Nephron progenitor cell (in vitro differentiated cells): ENCODE measurements at regions not wholly inside any gene's neighbourhood (a gene's known extent, or its start where the extent isn't known, plus 50 kb on each side); places are given as distances from the start of the nearest gene placed in this dataset.

Source experiments
- DNase-seq: peaks from one replicate; pipeline ENCODE4 v3.0.0; 2021
- H3K27ac Mint-ChIP-seq: 2 replicates; pipeline ENCODE4 v1.8.0; 2021; ENCODE audit warnings: mild to moderate bottlenecking, moderate library complexity, mixed read lengths
- H3K27me3 Mint-ChIP-seq: 2 replicates; pipeline ENCODE4 v1.8.0; 2021; ENCODE audit warnings: mild to moderate bottlenecking, low read depth, mixed read lengths; ENCODE audit not compliant: poor library complexity
- H3K36me3 Mint-ChIP-seq: 2 replicates; pipeline ENCODE4 v1.8.0; 2021; ENCODE audit warnings: low read depth, mixed read lengths
- H3K4me1 Mint-ChIP-seq: 2 replicates; pipeline ENCODE4 v1.8.0; 2021; ENCODE audit warnings: mixed read lengths
- H3K4me3 Mint-ChIP-seq: 2 replicates; pipeline ENCODE4 v1.8.0; 2021; ENCODE audit warnings: mild to moderate bottlenecking, moderate library complexity, mixed read lengths
- H3K9me3 Mint-ChIP-seq: 2 replicates; pipeline ENCODE4 v1.8.0; 2021; ENCODE audit warnings: mild to moderate bottlenecking, moderate library complexity, mixed read lengths
- CTCF ChIP-seq: fragments of 200-600 bp; sonication (generic); IDR thresholded peaks from 2 replicates; pipeline ENCODE4 v1.5.0; 2021; ENCODE audit warnings: antibody characterized with exemption

- Mint-ChIP-seq H3K36me3 (no peaks in the 10 kb centered on the region), H3K4me3 (no peak overlapping the region), H3K27ac (no peak overlapping the region), H3K27me3 (no peaks in the 10 kb centered on the region), H3K9me3 (peaks cover 30% of the 10 kb centered on the region), H3K4me1 (no peaks in the 10 kb centered on the region)
- DNase-seq: no peak
- no peak for TF ChIP-seq CTCF
Observed at GRCh38 chr6:126546541-126547120, 206.7 kb downstream of the CENPW start.

GRCh38 chr6:126548300-126548699 lies 208.4 kb downstream of the CENPW start:
- peaks cover 30% of the 10 kb centered on the region for H3K9me3 Mint-ChIP-seq
- no peak for TF ChIP-seq CTCF
- H3K4me3 Mint-ChIP-seq: no peak overlapping the region
- DNase-seq: no peak
- no peaks in the 10 kb centered on the region for H3K27me3 Mint-ChIP-seq
- H3K27ac Mint-ChIP-seq: no peak overlapping the region
- no peaks in the 10 kb centered on the region for H3K4me1 Mint-ChIP-seq
- no peaks in the 10 kb centered on the region for H3K36me3 Mint-ChIP-seq

- H3K27me3 Mint-ChIP-seq: peaks cover 2% of the 10 kb centered on the region
- no peaks in the 10 kb centered on the region for H3K4me1 Mint-ChIP-seq
- H3K36me3 Mint-ChIP-seq: no peaks in the 10 kb centered on the region
- H3K27ac Mint-ChIP-seq: peak overlapping the region; percentile 89
- H3K9me3 Mint-ChIP-seq: peaks cover 30% of the 10 kb centered on the region
- no peak for TF ChIP-seq CTCF
- H3K4me3 Mint-ChIP-seq: no peak overlapping the region
- DNase-seq: no peak
Observed at GRCh38 chr6:126550323-126550722, 210.4 kb downstream of the CENPW start.

- H3K36me3 Mint-ChIP-seq: no peaks in the 10 kb centered on the region
- peaks cover 3% of the 10 kb centered on the region for H3K27me3 Mint-ChIP-seq
- H3K9me3 Mint-ChIP-seq: peaks cover 25% of the 10 kb centered on the region
- H3K27ac Mint-ChIP-seq: no peak overlapping the region
- TF ChIP-seq CTCF: no peak
- no peak overlapping the region for H3K4me3 Mint-ChIP-seq
- H3K4me1 Mint-ChIP-seq: peaks cover 7% of the 10 kb centered on the region
- DNase-seq: no peak
Observed at GRCh38 chr6:126551832-126552231, 211.9 kb downstream of the CENPW start.

GRCh38 chr6:126553854-126554253 lies 213.9 kb downstream of the CENPW start:
- Mint-ChIP-seq H3K4me3 (no peak overlapping the region), H3K9me3 (peaks cover 25% of the 10 kb centered on the region), H3K4me1 (peaks cover 7% of the 10 kb centered on the region), H3K27me3 (peaks cover 3% of the 10 kb centered on the region), H3K27ac (no peak overlapping the region), H3K36me3 (peaks cover 5% of the 10 kb centered on the region)
- no peak for DNase-seq
- TF ChIP-seq CTCF: no peak

GRCh38 chr6:126570507-126570906 lies 230.6 kb downstream of the CENPW start:
- DNase-seq: no peak
- H3K27ac Mint-ChIP-seq: no peak overlapping the region
- no peak for TF ChIP-seq CTCF
- H3K27me3 Mint-ChIP-seq: no peaks in the 10 kb centered on the region
- peaks cover 14% of the 10 kb centered on the region for H3K4me1 Mint-ChIP-seq
- H3K36me3 Mint-ChIP-seq: no peaks in the 10 kb centered on the region
- H3K4me3 Mint-ChIP-seq: no peak overlapping the region
- peaks cover 3% of the 10 kb centered on the region for H3K9me3 Mint-ChIP-seq
